ENCODE measurements at regions not wholly inside any gene's neighbourhood (a gene's known extent, or its start where the extent isn't known, plus 50 kb on each side); places are given as distances from the start of the nearest gene placed in this dataset.

- WGBS, 2 donors, result 66 to 70% methylated on average over 3 of the region's 3 CpGs
- no peak for TF ChIP-seq EP300 (IDR thresholded peaks at IDR 0.05)
- peak in 1 of 4 donors; percentile 26 for TF ChIP-seq POLR2AphosphoS5 (IDR thresholded peaks at IDR 0.05)
- TF ChIP-seq, protein P1, sequence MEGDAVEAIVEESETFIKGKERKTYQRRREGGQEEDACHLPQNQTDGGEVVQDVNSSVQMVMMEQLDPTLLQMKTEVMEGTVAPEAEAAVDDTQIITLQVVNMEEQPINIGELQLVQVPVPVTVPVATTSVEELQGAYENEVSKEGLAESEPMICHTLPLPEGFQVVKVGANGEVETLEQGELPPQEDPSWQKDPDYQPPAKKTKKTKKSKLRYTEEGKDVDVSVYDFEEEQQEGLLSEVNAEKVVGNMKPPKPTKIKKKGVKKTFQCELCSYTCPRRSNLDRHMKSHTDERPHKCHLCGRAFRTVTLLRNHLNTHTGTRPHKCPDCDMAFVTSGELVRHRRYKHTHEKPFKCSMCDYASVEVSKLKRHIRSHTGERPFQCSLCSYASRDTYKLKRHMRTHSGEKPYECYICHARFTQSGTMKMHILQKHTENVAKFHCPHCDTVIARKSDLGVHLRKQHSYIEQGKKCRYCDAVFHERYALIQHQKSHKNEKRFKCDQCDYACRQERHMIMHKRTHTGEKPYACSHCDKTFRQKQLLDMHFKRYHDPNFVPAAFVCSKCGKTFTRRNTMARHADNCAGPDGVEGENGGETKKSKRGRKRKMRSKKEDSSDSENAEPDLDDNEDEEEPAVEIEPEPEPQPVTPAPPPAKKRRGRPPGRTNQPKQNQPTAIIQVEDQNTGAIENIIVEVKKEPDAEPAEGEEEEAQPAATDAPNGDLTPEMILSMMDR (IDR thresholded peaks at IDR 0.05), result no peak
- Histone ChIP-seq H3K4me1 (no peaks in the 10 kb centered on the region), H3K27me3 (no peaks in the 10 kb centered on the region), H3K4me3 (no peak overlapping the region), H3K9me3 (peaks cover 0 to 2% (median 1%) of the 10 kb centered on the region in 4 donors), H3K27ac (peak overlapping the region in 1 of 4 donors; percentile 16), H3K36me3 (no peaks in the 10 kb centered on the region)
- DNase-seq, result peak; percentile 72
- intact Hi-C loops (cut with DNase I), result loop anchor here (2.0 to 5.0 kb wide), 3 partner anchors 101 to 1076 kb away; no protein-coding TSS in a partner anchor
Measured at GRCh38 chr20:39886650-39887190, 802.3 kb downstream of the MAFB start.

DNA sequence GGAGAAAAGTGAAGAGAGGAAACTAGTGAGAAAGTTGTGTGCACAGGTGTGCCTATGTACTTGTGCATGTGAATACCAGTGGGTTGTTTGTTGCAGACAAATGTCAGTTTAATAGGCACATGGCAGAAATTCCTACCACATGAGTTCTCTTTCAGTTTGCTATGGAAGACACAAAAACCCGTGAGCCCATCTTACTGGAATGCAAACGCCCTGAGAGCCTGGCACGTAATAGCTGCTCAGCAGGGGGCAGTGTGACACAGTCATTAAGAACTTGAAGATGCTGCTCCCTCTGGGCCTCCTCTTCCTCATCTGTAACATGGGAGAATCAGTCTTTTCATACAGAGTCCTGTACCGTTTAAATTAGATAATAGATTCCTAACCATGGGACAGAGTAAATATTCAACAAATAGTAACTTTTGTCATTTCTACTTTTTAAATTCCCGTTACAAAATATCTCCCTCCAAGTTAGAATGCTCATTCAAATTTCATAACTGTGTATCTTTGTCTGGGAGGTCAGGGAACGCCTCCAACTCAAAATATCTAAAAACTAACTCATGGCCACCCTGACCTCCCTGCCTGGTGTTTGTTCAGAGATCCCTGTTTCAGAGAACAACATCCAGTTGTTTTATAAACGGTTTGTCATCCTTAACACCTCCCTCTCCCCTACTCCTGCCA lies 802.9 kb downstream of the MAFB start:
- 36 to 48% methylated on average over 7 of the region's 7 CpGs for WGBS, 2 donors
- no peak for TF ChIP-seq POLR2A (IDR thresholded peaks at IDR 0.05)
- peak in 1 of 4 donors; percentile 14 for TF ChIP-seq POLR2AphosphoS5 (IDR thresholded peaks at IDR 0.05)
- TF ChIP-seq, protein P1 (IDR thresholded peaks at IDR 0.05), result peak in 3 of 4 experiments; percentile 42 to 57 (median 51)
- no peak for TF ChIP-seq EP300 (IDR thresholded peaks at IDR 0.05)
- peak; percentile 82 for DNase-seq
- H3K4me1 ChIP-seq, result no peaks in the 10 kb centered on the region
- peak overlapping the region in 1 of 4 donors; percentile 16 for H3K27ac ChIP-seq
- H3K27me3 ChIP-seq, result no peaks in the 10 kb centered on the region
- peaks cover 0 to 2% (median 1%) of the 10 kb centered on the region in 4 donors for H3K9me3 ChIP-seq
- H3K4me3 ChIP-seq, result no peak overlapping the region
- no peaks in the 10 kb centered on the region for H3K36me3 ChIP-seq
- intact Hi-C loops (cut with DNase I), result loop anchor here (2.0 to 5.0 kb wide), 3 partner anchors 101 to 1076 kb away; no protein-coding TSS in a partner anchor

DNA sequence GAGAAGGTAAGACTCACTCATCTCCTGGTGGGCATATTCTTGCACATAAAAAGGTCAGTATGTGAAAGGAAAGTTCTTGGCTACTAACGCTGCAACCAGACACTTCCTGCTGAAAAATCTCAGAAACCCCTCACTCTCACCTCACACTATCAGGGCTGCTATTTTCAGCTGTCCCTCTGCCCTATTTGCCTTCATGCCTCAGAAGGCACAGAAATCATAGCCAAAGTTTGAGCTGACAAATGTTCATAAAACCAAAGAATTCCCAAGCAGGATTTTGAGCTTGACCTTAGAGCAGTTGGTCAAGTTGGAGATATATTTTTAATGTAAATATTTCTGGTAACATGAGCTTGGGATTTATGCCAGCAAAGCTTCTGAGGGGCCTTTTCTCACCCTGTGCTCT lies 806.2 kb downstream of the MAFB start:
- DNase-seq, result no peak
- no peak for TF ChIP-seq EP300 (IDR thresholded peaks at IDR 0.05)
- no peak for TF ChIP-seq POLR2AphosphoS5 (IDR thresholded peaks at IDR 0.05)
- TF ChIP-seq, protein P1 (IDR thresholded peaks at IDR 0.05), result no peak
- no peak for TF ChIP-seq POLR2A (IDR thresholded peaks at IDR 0.05)
- WGBS, 2 donors, result 56 to 69% methylated on average over 1 of the region's 1 CpG
- H3K27ac ChIP-seq, result no peak overlapping the region
- peaks cover 0 to 11% (median 4%) of the 10 kb centered on the region in 4 donors for H3K4me1 ChIP-seq
- H3K4me3 ChIP-seq, result no peak overlapping the region
- intact Hi-C loops (cut with DNase I), result no loop called here
- H3K36me3 ChIP-seq, result no peaks in the 10 kb centered on the region
- peaks cover 0 to 2% (median 1%) of the 10 kb centered on the region in 4 donors for H3K9me3 ChIP-seq
- H3K27me3 ChIP-seq, result no peaks in the 10 kb centered on the region

DNA sequence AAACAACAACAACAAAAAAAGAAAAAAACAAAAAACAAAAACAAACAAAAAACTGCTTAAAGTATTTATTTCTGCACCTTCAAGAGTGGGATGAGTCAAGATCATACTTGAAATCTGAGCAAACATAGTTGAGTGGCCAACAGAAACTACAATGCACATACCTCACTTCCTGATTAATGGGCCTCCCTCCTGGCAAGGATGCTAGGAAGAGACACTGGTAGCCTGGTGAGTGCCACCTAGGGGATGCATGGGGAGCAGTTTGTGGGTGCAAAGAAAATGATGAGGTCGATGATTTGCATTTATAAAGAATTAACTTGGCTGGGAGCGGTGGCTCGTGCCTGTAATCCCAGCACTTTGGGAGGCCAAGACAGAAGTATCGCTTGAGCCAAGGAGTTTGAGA lies 808.1 kb downstream of the MAFB start:
- WGBS, 2 donors, result 79 to 92% methylated on average over 4 of the region's 4 CpGs
- TF ChIP-seq, protein P1 (IDR thresholded peaks at IDR 0.05), result no peak
- TF ChIP-seq POLR2AphosphoS5 (IDR thresholded peaks at IDR 0.05) (no peak), POLR2A (IDR thresholded peaks at IDR 0.05) (no peak), EP300 (IDR thresholded peaks at IDR 0.05) (no peak)

More for the DNA sequence above, 808.1 kb downstream of the MAFB start:
- no peak overlapping the region for H3K4me3 ChIP-seq
- intact Hi-C loops (cut with DNase I), result no loop called here
- H3K9me3 ChIP-seq, result peaks cover 0 to 2% (median 1%) of the 10 kb centered on the region in 4 donors
- no peaks in the 10 kb centered on the region for H3K27me3 ChIP-seq
- DNase-seq, result no peak
- H3K36me3 ChIP-seq, result no peaks in the 10 kb centered on the region
- no peak overlapping the region for H3K27ac ChIP-seq
- peaks cover 0 to 25% (median 18%) of the 10 kb centered on the region in 4 donors for H3K4me1 ChIP-seq

Measured in sigmoid colon (tissue), 6 donors.